H9 (cell line): ENCODE measurements at regions not wholly inside any gene's neighbourhood (a gene's known extent, or its start where the extent isn't known, plus 50 kb on each side); places are given as distances from the start of the nearest gene placed in this dataset.

Source experiments
- DNase-seq: peaks from one replicate; pipeline ENCODE4 v3.0.0-alpha.2; 2017
- H2AFZ ChIP-seq: one replicate; pipeline ENCODE4 v1.6.1; 2013; ENCODE audit warnings: mild to moderate bottlenecking, low read length, control low read depth, moderate library complexity
- H2AK5ac ChIP-seq: 2 replicates; pipeline ENCODE4 v1.6.1; 2013; ENCODE audit warnings: low read length, control low read depth, mixed read lengths; ENCODE audit not compliant: insufficient read length
- H2BK120ac ChIP-seq: one replicate; pipeline ENCODE4 v1.6.1; 2013; ENCODE audit warnings: low read depth, mild to moderate bottlenecking, low read length, control low read depth, inconsistent platforms; ENCODE audit not compliant: poor library complexity, severe bottlenecking
- H2BK12ac ChIP-seq: 2 replicates; pipeline ENCODE4 v1.6.1; 2013; ENCODE audit warnings: low read length, control low read depth, mixed read lengths, low read depth; ENCODE audit not compliant: insufficient read length
- H2BK15ac ChIP-seq: 2 replicates; pipeline ENCODE4 v1.6.1; 2013; ENCODE audit warnings: low read depth, low read length, control low read depth
- H2BK20ac ChIP-seq: one replicate; pipeline ENCODE4 v1.6.1; 2013; ENCODE audit warnings: low read depth, mild to moderate bottlenecking, low read length, control low read depth, inconsistent platforms; ENCODE audit not compliant: poor library complexity, severe bottlenecking
- H2BK5ac ChIP-seq: 2 replicates; pipeline ENCODE4 v1.6.1; 2013; ENCODE audit warnings: low read length, control low read depth, mixed read lengths; ENCODE audit not compliant: insufficient read length
- H3K14ac ChIP-seq: 2 replicates; pipeline ENCODE4 v1.6.1; 2013; ENCODE audit warnings: low read length, control low read depth; ENCODE audit not compliant: insufficient read depth
- H3K18ac ChIP-seq: 2 replicates; pipeline ENCODE4 v1.6.1; 2013; ENCODE audit warnings: low read depth, mild to moderate bottlenecking, mixed read lengths, low read length, control low read depth; ENCODE audit not compliant: insufficient read length
- H3K23ac ChIP-seq: 2 replicates; pipeline ENCODE4 v1.6.1; 2013; ENCODE audit warnings: low read length, control low read depth, mixed read lengths, low read depth; ENCODE audit not compliant: insufficient read length
- H3K23me2 ChIP-seq: 2 replicates; pipeline ENCODE4 v1.6.1; 2013; ENCODE audit warnings: low read depth, mild to moderate bottlenecking, mixed read lengths, low read length, control low read depth; ENCODE audit not compliant: insufficient read length, poor library complexity, severe bottlenecking
- H3K27ac ChIP-seq: 2 replicates; pipeline ENCODE4 v1.5.1; 2013; ENCODE audit warnings: low read length, control low read depth, mixed read lengths, low read depth; ENCODE audit not compliant: insufficient read length
- H3K27me3 ChIP-seq: 2 replicates; pipeline ENCODE4 v1.6.1; 2013; ENCODE audit warnings: low read length, control low read depth, inconsistent platforms; ENCODE audit not compliant: insufficient read depth
- H3K4ac ChIP-seq: 2 replicates; pipeline ENCODE4 v1.6.1; 2013; ENCODE audit warnings: low read depth, mild to moderate bottlenecking, control low read depth, inconsistent platforms, low read length, moderate library complexity
- H3K4me1 ChIP-seq: 2 replicates; pipeline ENCODE4 v1.6.1; 2013; ENCODE audit warnings: low read length, control low read depth, inconsistent platforms; ENCODE audit not compliant: insufficient read depth
- H3K4me2 ChIP-seq: 2 replicates; pipeline ENCODE4 v1.6.1; 2013; ENCODE audit warnings: low read length, control low read depth, mixed read lengths; ENCODE audit not compliant: insufficient read length, insufficient read depth
- H3K56ac ChIP-seq: 2 replicates; pipeline ENCODE4 v1.6.1; 2013; ENCODE audit warnings: low read depth, mild to moderate bottlenecking, mixed read lengths, low read length, control low read depth; ENCODE audit not compliant: insufficient read length
- H3K79me1 ChIP-seq: 2 replicates; pipeline ENCODE4 v1.6.1; 2013; ENCODE audit warnings: low read depth, mild to moderate bottlenecking, moderate library complexity, low read length, control low read depth, inconsistent platforms; ENCODE audit not compliant: insufficient read depth, poor library complexity, severe bottlenecking
- H3K79me2 ChIP-seq: 2 replicates; pipeline ENCODE4 v1.6.1; 2013; ENCODE audit warnings: low read length, control low read depth, inconsistent platforms; ENCODE audit not compliant: insufficient read depth
- H3K9ac ChIP-seq: 2 replicates; pipeline ENCODE4 v1.6.1; 2013; ENCODE audit warnings: low read length, control low read depth, mixed read lengths; ENCODE audit not compliant: insufficient read length; ENCODE audit errors: extremely low read depth
- H3K9me3 ChIP-seq: one replicate; pipeline ENCODE4 v1.6.1; 2013; ENCODE audit warnings: low read depth, low read length, inconsistent platforms; ENCODE audit not compliant: control insufficient read depth
- H3T11ph ChIP-seq: one replicate; pipeline ENCODE4 v1.6.1; 2013; ENCODE audit warnings: mild to moderate bottlenecking, low read length, control low read depth, inconsistent platforms
- H4K20me1 ChIP-seq: one replicate; pipeline ENCODE4 v1.6.1; 2013; ENCODE audit not compliant: control insufficient read depth, insufficient read length, insufficient read depth
- H4K5ac ChIP-seq: 2 replicates; pipeline ENCODE4 v1.6.1; 2013; ENCODE audit warnings: low read depth, mild to moderate bottlenecking, mixed read lengths, low read length, control low read depth; ENCODE audit not compliant: insufficient read length
- H4K8ac ChIP-seq: replicated peaks from 2 replicates; pipeline ENCODE4 v1.6.1; 2013; ENCODE audit warnings: low read length, control low read depth, mixed read lengths, low read depth; ENCODE audit not compliant: insufficient read length
- H4K91ac ChIP-seq: 2 replicates; pipeline ENCODE4 v1.6.1; 2013; ENCODE audit warnings: low read depth, mild to moderate bottlenecking, moderate library complexity, mixed read lengths, low read length, control low read depth; ENCODE audit not compliant: insufficient read length
- H3K27ac Mint-ChIP-seq, 3 experiments: 2 replicates in 2 of 3; 3 replicates in 1 of 3; pipeline ENCODE4 v1.8.0; 2020 to 2021; ENCODE audit warnings: mixed read lengths in 3 of 3, mild to moderate bottlenecking in 1 of 3, moderate library complexity in 1 of 3
- H3K27me3 Mint-ChIP-seq: 2 replicates; pipeline ENCODE4 v1.8.0; 2021; ENCODE audit warnings: low read depth, mild to moderate bottlenecking, moderate library complexity, mixed read lengths
- H3K36me3 Mint-ChIP-seq, 3 experiments: 2 replicates in 2 of 3; 3 replicates in 1 of 3; pipeline ENCODE4 v1.8.0; 2020 to 2021; ENCODE audit warnings: low read depth in 3 of 3, mixed read lengths in 3 of 3; ENCODE audit not compliant: insufficient read depth in 1 of 3
- H3K4me1 Mint-ChIP-seq, 2 experiments: 2 replicates each; pipeline ENCODE4 v1.8.0; 2020; ENCODE audit warnings: mixed read lengths in 2 of 2
- H3K4me3 Mint-ChIP-seq, 2 experiments: 2 replicates in 1 of 2; 3 replicates in 1 of 2; pipeline ENCODE4 v1.8.0; 2020 to 2021; ENCODE audit warnings: mild to moderate bottlenecking in 2 of 2, mixed read lengths in 2 of 2, moderate library complexity in 1 of 2
- H3K9me3 Mint-ChIP-seq, 2 experiments: 2 replicates in 1 of 2; 3 replicates in 1 of 2; pipeline ENCODE4 v1.8.0; 2020; ENCODE audit warnings: mild to moderate bottlenecking in 2 of 2, mixed read lengths in 2 of 2, moderate library complexity in 1 of 2
- WGBS: extraction: QIAGEN DNeasy Blood & Tissue Kit; methylation state at CpG from one replicate; pipeline ENCODE4 v1.1.7; 2013; ENCODE audit warnings: missing lambda C conversion rate, low lambda C conversion rate, mixed read lengths; ENCODE audit not compliant: insufficient read length; ENCODE audit errors: extremely low coverage; 5-methylcytosine and 5-hydroxymethylcytosine counted together
- TF ChIP-seq, protein P1 (sequence below): fragments of 200-600 bp; sonication (generic); conservative IDR thresholded peaks from 3 replicates; pipeline ENCODE4 v1.8.0; 2021; ENCODE audit warnings: antibody characterized with exemption, mild to moderate bottlenecking

DNA sequence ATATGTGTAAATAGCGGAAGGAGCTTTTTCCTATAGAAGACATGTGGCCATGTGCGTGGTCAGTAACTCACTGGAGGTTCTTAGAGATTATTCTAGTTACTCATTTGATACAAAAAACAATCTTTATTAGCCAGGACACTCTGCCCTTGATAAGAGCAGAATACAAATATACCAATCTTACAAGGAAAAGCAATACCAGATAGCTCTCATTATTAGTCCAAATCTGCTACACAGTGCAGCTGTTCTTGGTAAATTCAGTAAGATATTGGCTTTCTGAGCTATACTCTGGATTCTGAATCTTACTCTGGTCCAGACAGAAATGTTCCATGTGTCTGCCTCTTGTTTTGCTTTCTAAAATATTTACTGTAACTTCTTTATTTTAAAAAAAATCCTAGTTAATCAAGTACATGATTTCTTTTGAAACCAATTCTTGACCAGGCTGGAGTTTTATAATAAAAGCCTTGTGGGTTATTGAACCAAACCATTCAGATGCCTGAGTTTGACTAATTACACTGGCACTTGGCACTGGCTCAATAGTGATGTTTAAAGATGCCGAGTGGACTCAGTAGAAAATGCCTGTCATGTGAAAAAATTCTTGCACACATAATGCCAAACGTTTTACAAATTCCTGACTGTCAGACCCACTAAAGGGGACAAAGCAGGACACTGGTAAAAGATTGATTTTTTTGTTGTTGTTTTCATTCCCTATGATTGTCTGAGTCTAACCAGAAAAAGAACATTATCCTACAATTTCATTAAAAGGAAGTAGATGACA is 242.8 kb upstream of the TCF21 start:
- no peak for DNase-seq
- H4K91ac ChIP-seq: no peak overlapping the region
- H3K4me1 ChIP-seq: peaks cover 2% of the 10 kb centered on the region; the same call in 1 of the 2 replicates
- H3K27me3 ChIP-seq: no peaks in the 10 kb centered on the region
- no peak overlapping the region for H3K23ac ChIP-seq
- H2BK12ac ChIP-seq: no peak overlapping the region
- H4K20me1 ChIP-seq: no peaks in the 10 kb centered on the region
- H3K4me1 Mint-ChIP-seq: peaks cover 9% of the 10 kb centered on the region in 2 experiments
- no peak overlapping the region for H2AFZ ChIP-seq
- H4K8ac ChIP-seq: no peak overlapping the region
- H3K27ac ChIP-seq: no peak overlapping the region
- no peaks in the 10 kb centered on the region for H3K23me2 ChIP-seq
- H2AK5ac ChIP-seq: no peak overlapping the region
- no CpG with 5 or more reads among the region's 4 CpGs for WGBS
- H3K9me3 ChIP-seq: no peaks in the 10 kb centered on the region
- H3K18ac ChIP-seq: no peak overlapping the region
- H2BK15ac ChIP-seq: no peak overlapping the region
- no peak overlapping the region for H3K56ac ChIP-seq
- H3K4me3 Mint-ChIP-seq: no peak overlapping the region
- no peaks in the 10 kb centered on the region; a peak in 2 of 7 replicates for H3K36me3 Mint-ChIP-seq
- no peak overlapping the region for H3K4ac ChIP-seq
- no peak overlapping the region for H3T11ph ChIP-seq
- H3K9me3 Mint-ChIP-seq: no peaks in the 10 kb centered on the region
- peak overlapping the region; percentile 90 for H2BK20ac ChIP-seq
- H2BK5ac ChIP-seq: no peak overlapping the region
- H2BK120ac ChIP-seq: no peak overlapping the region
- no peaks in the 10 kb centered on the region for H3K27me3 Mint-ChIP-seq
- H3K4me2 ChIP-seq: no peak overlapping the region
- TF ChIP-seq, protein P1, sequence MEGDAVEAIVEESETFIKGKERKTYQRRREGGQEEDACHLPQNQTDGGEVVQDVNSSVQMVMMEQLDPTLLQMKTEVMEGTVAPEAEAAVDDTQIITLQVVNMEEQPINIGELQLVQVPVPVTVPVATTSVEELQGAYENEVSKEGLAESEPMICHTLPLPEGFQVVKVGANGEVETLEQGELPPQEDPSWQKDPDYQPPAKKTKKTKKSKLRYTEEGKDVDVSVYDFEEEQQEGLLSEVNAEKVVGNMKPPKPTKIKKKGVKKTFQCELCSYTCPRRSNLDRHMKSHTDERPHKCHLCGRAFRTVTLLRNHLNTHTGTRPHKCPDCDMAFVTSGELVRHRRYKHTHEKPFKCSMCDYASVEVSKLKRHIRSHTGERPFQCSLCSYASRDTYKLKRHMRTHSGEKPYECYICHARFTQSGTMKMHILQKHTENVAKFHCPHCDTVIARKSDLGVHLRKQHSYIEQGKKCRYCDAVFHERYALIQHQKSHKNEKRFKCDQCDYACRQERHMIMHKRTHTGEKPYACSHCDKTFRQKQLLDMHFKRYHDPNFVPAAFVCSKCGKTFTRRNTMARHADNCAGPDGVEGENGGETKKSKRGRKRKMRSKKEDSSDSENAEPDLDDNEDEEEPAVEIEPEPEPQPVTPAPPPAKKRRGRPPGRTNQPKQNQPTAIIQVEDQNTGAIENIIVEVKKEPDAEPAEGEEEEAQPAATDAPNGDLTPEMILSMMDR: no peak
- H3K9ac ChIP-seq: no peak overlapping the region
- 0 out of 7 replicates have a peak overlapping the region, but pooled peaks of 1 of the 3 experiments have one; percentile 68 for H3K27ac Mint-ChIP-seq
- no peaks in the 10 kb centered on the region for H3K79me1 ChIP-seq
- H4K5ac ChIP-seq: no peak overlapping the region
- H3K79me2 ChIP-seq: no peaks in the 10 kb centered on the region
- H3K14ac ChIP-seq: no peak overlapping the region
